Neuronal stem cell (in vitro differentiated cells): ENCODE measurements at regions not wholly inside any gene's neighbourhood (a gene's known extent, or its start where the extent isn't known, plus 50 kb on each side); places are given as distances from the start of the nearest gene placed in this dataset.

ENCODE experiments used
- DNase-seq: peaks from one replicate; pipeline ENCODE4 v3.0.0-alpha.2; 2013; ENCODE audit warnings: low spot score
- H2AFZ ChIP-seq: one replicate; pipeline ENCODE4 v1.6.1; 2013; ENCODE audit warnings: mild to moderate bottlenecking, low read length, inconsistent platforms
- H2AK5ac ChIP-seq: 2 replicates; pipeline ENCODE4 v1.6.1; 2013; ENCODE audit warnings: low read depth, mild to moderate bottlenecking, inconsistent platforms, low read length, moderate library complexity, mixed read lengths
- H2BK120ac ChIP-seq: 2 replicates; pipeline ENCODE4 v1.6.1; 2013; ENCODE audit warnings: low read depth, mild to moderate bottlenecking, inconsistent platforms, low read length, moderate library complexity, mixed read lengths
- H2BK12ac ChIP-seq: one replicate; pipeline ENCODE4 v1.6.1; 2013; ENCODE audit warnings: low read length, inconsistent platforms
- H2BK15ac ChIP-seq: 2 replicates; pipeline ENCODE4 v1.6.1; 2013; ENCODE audit warnings: mild to moderate bottlenecking, low read length, inconsistent platforms, mixed read lengths
- H2BK5ac ChIP-seq: one replicate; pipeline ENCODE4 v1.6.1; 2013; ENCODE audit warnings: inconsistent platforms, mild to moderate bottlenecking, low read length, moderate library complexity
- H3K14ac ChIP-seq: one replicate; pipeline ENCODE4 v1.6.1; 2013; ENCODE audit warnings: low read length, inconsistent platforms
- H3K18ac ChIP-seq: 2 replicates; pipeline ENCODE4 v1.6.1; 2013; ENCODE audit warnings: low read length, inconsistent platforms
- H3K23ac ChIP-seq: 2 replicates; pipeline ENCODE4 v1.6.1; 2013; ENCODE audit warnings: low read depth, mild to moderate bottlenecking, mixed read lengths, low read length, inconsistent platforms; ENCODE audit not compliant: poor library complexity
- H3K27ac ChIP-seq: replicated peaks from 3 replicates; pipeline ENCODE4 v1.5.1; 2013; ENCODE audit warnings: low read length, inconsistent platforms
- H3K27me3 ChIP-seq, 3 experiments: 2 replicates each; pipeline ENCODE4 v1.6.1; 2013; ENCODE audit warnings: low read length in 3 of 3, mild to moderate bottlenecking in 2 of 3, inconsistent platforms in 1 of 3, low read depth in 1 of 3, mixed read lengths in 1 of 3, moderate library complexity in 1 of 3; ENCODE audit not compliant: control insufficient read depth in 3 of 3, insufficient read depth in 3 of 3
- H3K36me3 ChIP-seq, 2 donors: replicated peaks in 1 of 2; 2 replicates each; pipeline ENCODE4 v1.6.1; 2013; ENCODE audit warnings: low read length in 2 of 2; ENCODE audit not compliant: control insufficient read depth in 2 of 2, insufficient read depth in 2 of 2
- H3K4ac ChIP-seq: 2 replicates; pipeline ENCODE4 v1.6.1; 2013; ENCODE audit warnings: inconsistent platforms, mild to moderate bottlenecking, low read length, moderate library complexity
- H3K4me1 ChIP-seq, 2 donors: 1 replicate in 1 of 2; 2 replicates in 1 of 2; pipeline ENCODE4 v1.6.1; 2013; ENCODE audit warnings: low read length in 2 of 2, low read depth in 1 of 2; ENCODE audit not compliant: control insufficient read depth in 2 of 2, insufficient read depth in 1 of 2
- H3K4me2 ChIP-seq: one replicate; pipeline ENCODE4 v1.6.1; 2013; ENCODE audit warnings: mild to moderate bottlenecking, low read length, inconsistent platforms; ENCODE audit not compliant: insufficient read depth, poor library complexity, severe bottlenecking
- H3K4me3 ChIP-seq, 2 donors: 2 replicates each; pipeline ENCODE4 v1.5.1; 2013; ENCODE audit warnings: low read length in 2 of 2, mild to moderate bottlenecking in 2 of 2, inconsistent platforms in 1 of 2, moderate library complexity in 1 of 2
- H3K79me1 ChIP-seq: one replicate; pipeline ENCODE4 v1.6.1; 2013; ENCODE audit warnings: low read depth, mild to moderate bottlenecking, inconsistent platforms, low read length, moderate library complexity
- H3K9ac ChIP-seq: one replicate; pipeline ENCODE4 v1.6.1; 2013; ENCODE audit warnings: mild to moderate bottlenecking, low read depth, low read length, inconsistent platforms; ENCODE audit not compliant: poor library complexity
- H3K9me3 ChIP-seq, 2 donors: replicated peaks in 1 of 2; 2 replicates each; pipeline versions ENCODE3 to v1.6.1; 2013; ENCODE audit warnings: low read length in 2 of 2, mild to moderate bottlenecking in 2 of 2, inconsistent platforms in 1 of 2, low read depth in 1 of 2, mixed read lengths in 1 of 2, moderate library complexity in 1 of 2; ENCODE audit not compliant: control insufficient read depth in 2 of 2, insufficient read depth in 1 of 2
- H4K8ac ChIP-seq: one replicate; pipeline ENCODE4 v1.6.1; 2013; ENCODE audit warnings: low read depth, mild to moderate bottlenecking, inconsistent platforms, low read length, moderate library complexity
- H4K91ac ChIP-seq: one replicate; pipeline ENCODE4 v1.6.1; 2013; ENCODE audit warnings: low read length, low read depth, mild to moderate bottlenecking, inconsistent platforms; ENCODE audit not compliant: poor library complexity
- WGBS, 2 donors: extraction: QIAGEN DNeasy Blood & Tissue Kit; methylation state at CpG; one replicate each; pipeline ENCODE4 v1.1.7; 2013; ENCODE audit warnings: missing lambda C conversion rate in 2 of 2, mixed read lengths in 1 of 2; ENCODE audit not compliant: insufficient read length in 2 of 2, insufficient replicate concordance in 1 of 2; ENCODE audit errors: extremely low coverage in 2 of 2; 5-methylcytosine and 5-hydroxymethylcytosine counted together

DNA sequence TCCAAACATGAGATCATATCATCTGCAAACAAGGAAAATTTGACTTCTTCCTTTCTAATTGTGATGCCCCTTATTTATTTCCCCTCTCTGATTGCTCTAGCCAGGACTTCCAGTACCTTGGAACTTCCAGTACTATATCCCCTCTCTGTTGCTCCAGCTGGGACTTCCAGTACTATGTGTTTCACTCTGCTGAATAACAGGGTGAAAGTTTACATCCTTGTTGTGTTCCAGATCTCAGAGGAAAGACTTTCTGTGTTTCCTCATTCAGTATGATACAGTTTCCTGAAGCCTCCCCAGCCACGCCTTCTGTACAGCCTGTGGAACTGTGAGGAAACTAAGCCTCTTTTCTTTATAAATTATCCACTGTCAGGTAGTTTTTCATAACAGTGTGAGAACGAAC lies 381.3 kb upstream of the FAM47C start:
- Histone ChIP-seq H2BK12ac (no peak overlapping the region), H3K14ac (no peak overlapping the region), H2BK5ac (no peak overlapping the region), H3K27ac (no peak overlapping the region), H4K91ac (no peak overlapping the region), H3K36me3 (no peaks in the 10 kb centered on the region), H3K79me1 (no peaks in the 10 kb centered on the region), H2BK120ac (no peak overlapping the region), H4K8ac (no peak overlapping the region), H3K4ac (no peak overlapping the region), H3K18ac (no peak overlapping the region), H3K9me3 (no peaks in the 10 kb centered on the region), H2AFZ (no peak overlapping the region), H3K27me3 (no peaks in the 10 kb centered on the region), H3K9ac (no peak overlapping the region), H3K23ac (no peak overlapping the region), H2AK5ac (no peak overlapping the region), H3K4me3 (no peak overlapping the region), H3K4me1 (no peaks in the 10 kb centered on the region), H2BK15ac (no peak overlapping the region), H3K4me2 (no peak overlapping the region)
- no peak for DNase-seq
- WGBS, 2 donors: no CpG with 5 or more reads among the region's 2 CpGs

DNA sequence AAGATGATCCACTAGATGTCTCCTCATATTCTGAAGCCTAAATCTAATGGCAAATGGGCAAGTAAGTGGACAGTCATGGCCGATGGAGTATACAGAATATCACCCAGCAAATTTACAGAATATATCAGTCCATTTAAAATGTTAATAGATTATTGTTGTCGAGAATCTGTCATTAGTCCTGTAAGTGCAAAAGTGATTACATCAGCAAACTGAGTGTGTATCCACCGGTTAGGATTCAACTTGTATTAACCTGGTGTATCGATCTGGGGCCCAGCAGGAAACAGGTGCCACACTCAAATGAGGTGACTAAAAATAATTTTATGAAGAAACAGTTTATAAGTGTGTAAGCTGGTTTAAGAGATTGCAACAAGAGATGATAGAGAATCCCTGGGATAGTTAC lies 367.9 kb upstream of the FAM47C start:
- no CpG with 5 or more reads among the region's 4 CpGs for WGBS, 2 donors
- no peak overlapping the region for H2BK15ac ChIP-seq
- no peaks in the 10 kb centered on the region for H3K36me3 ChIP-seq
- no peaks in the 10 kb centered on the region for H3K9me3 ChIP-seq
- no peak overlapping the region for H3K27ac ChIP-seq
- no peak overlapping the region for H3K4ac ChIP-seq
- H3K4me2 ChIP-seq: no peak overlapping the region
- no peak overlapping the region for H2BK12ac ChIP-seq
- H3K27me3 ChIP-seq: no peaks in the 10 kb centered on the region
- no peak overlapping the region for H4K91ac ChIP-seq
- no peak overlapping the region for H3K9ac ChIP-seq
- no peak overlapping the region for H3K23ac ChIP-seq
- no peak for DNase-seq
- no peak overlapping the region for H3K18ac ChIP-seq
- no peaks in the 10 kb centered on the region for H3K4me1 ChIP-seq
- H2AFZ ChIP-seq: no peak overlapping the region
- H4K8ac ChIP-seq: no peak overlapping the region
- H3K4me3 ChIP-seq: no peak overlapping the region
- no peak overlapping the region for H2BK120ac ChIP-seq
- H2AK5ac ChIP-seq: no peak overlapping the region
- H3K14ac ChIP-seq: no peak overlapping the region
- H2BK5ac ChIP-seq: no peak overlapping the region
- no peaks in the 10 kb centered on the region for H3K79me1 ChIP-seq

DNA sequence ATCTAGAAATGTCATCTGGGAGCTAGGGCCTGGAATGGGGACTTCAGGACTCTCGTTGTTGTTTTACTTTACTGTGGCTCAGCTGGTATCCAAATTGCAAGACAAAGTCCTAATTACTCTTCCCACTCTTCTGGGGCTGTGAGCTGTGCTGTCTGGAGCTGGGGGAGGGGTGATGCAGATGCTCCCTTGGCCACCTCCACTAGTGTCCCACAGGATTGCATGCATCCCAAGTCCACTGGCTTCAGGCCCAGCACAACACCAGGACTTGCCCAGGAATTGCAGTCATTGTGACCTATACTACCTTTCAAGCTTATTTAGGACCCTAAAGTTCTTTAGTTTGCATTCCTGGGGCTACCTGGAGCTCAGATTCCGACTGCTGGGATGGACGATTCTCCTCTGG lies 366.1 kb upstream of the FAM47C start:
- Histone ChIP-seq H2BK120ac (no peak overlapping the region), H2BK5ac (no peak overlapping the region), H3K23ac (no peak overlapping the region), H3K9ac (no peak overlapping the region), H3K4ac (no peak overlapping the region), H3K79me1 (no peaks in the 10 kb centered on the region), H3K4me1 (no peaks in the 10 kb centered on the region), H3K18ac (no peak overlapping the region), H2BK12ac (no peak overlapping the region), H3K14ac (no peak overlapping the region), H2AK5ac (no peak overlapping the region), H3K4me2 (no peak overlapping the region), H3K36me3 (no peaks in the 10 kb centered on the region), H4K91ac (no peak overlapping the region), H3K27me3 (no peaks in the 10 kb centered on the region), H2AFZ (no peak overlapping the region), H3K9me3 (no peaks in the 10 kb centered on the region), H4K8ac (no peak overlapping the region), H3K4me3 (no peak overlapping the region), H2BK15ac (no peak overlapping the region), H3K27ac (no peak overlapping the region)
- DNase-seq: no peak
- no CpG with 5 or more reads among the region's 3 CpGs for WGBS, 2 donors

DNA sequence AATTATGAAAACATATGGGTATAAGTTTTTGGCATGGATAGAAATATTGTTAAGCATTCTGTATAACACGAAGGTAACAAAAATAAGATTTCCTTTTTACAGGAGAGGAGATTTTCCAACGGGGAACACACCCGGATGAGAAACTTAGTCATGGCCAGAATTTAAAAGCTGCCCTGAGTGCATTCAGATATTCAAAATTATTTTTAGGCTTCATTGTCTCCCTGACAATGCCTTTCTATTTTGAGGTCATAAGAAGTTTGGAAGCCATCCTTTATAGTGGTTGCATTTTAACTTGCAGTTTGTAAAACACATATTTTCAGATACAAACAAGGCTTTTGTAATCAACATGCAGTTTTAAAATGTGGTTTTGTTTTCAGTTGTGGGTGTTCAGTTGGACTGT lies 357.5 kb upstream of the FAM47C start:
- Histone ChIP-seq H3K27ac (no peak overlapping the region), H2AK5ac (no peak overlapping the region), H3K4me3 (no peak overlapping the region), H3K27me3 (no peaks in the 10 kb centered on the region), H3K79me1 (no peaks in the 10 kb centered on the region), H3K4me2 (no peak overlapping the region), H2BK120ac (no peak overlapping the region), H3K4ac (no peak overlapping the region), H3K9me3 (no peaks in the 10 kb centered on the region), H4K91ac (no peak overlapping the region), H3K18ac (no peak overlapping the region), H3K4me1 (no peaks in the 10 kb centered on the region), H2BK5ac (no peak overlapping the region), H2BK15ac (no peak overlapping the region), H3K36me3 (no peaks in the 10 kb centered on the region), H3K14ac (no peak overlapping the region), H3K23ac (no peak overlapping the region), H2BK12ac (no peak overlapping the region), H4K8ac (no peak overlapping the region), H2AFZ (no peak overlapping the region), H3K9ac (no peak overlapping the region)
- no peak for DNase-seq
- no CpG with 5 or more reads among the region's 3 CpGs for WGBS, 2 donors
